ENCODE measurements at regions not wholly inside any gene's neighbourhood (a gene's known extent, or its start where the extent isn't known, plus 50 kb on each side); places are given as distances from the start of the nearest gene placed in this dataset.
A peak's percentile ranks its signal among the peaks of the same experiment; 100 is the strongest.

GRCh38 chr5:6274846-6275543, 103.4 kb downstream of the MED10 start:
- intact Hi-C loops (cut with micrococcal nuclease), result no loop called here
- Histone ChIP-seq H3K4me3 (ENCODE audit: low read length) (no peak overlapping the region), H3K4me1 (ENCODE audit: insufficient read depth, low read length) (no peaks in the 10 kb centered on the region), H3K9me3 (ENCODE audit: low read length) (no peaks in the 10 kb centered on the region), H3K79me2 (ENCODE audit: low read length) (no peaks in the 10 kb centered on the region), H3K27me3 (ENCODE audit: low read length) (no peaks in the 10 kb centered on the region), H3K4me2 (ENCODE audit: low read length) (no peak overlapping the region), H3K36me3 (ENCODE audit: low read depth, low read length) (no peaks in the 10 kb centered on the region), H3F3A (ENCODE audit: low read length, unreplicated experiment) (no peaks in the 10 kb centered on the region), H4K20me1 (ENCODE audit: low read length) (no peaks in the 10 kb centered on the region), H2AFZ (ENCODE audit: low read length) (no peak overlapping the region), H3K9ac (ENCODE audit: low read length) (no peak overlapping the region), H3K27ac (ENCODE audit: low read length) (no peak overlapping the region), H3K9me2 (replicated peaks; ENCODE audit: low read length) (no peaks in the 10 kb centered on the region)
- BruUV-seq (replicated peaks), result no TSS peak
- POLR2A ChIA-PET (ENCODE audit: unreplicated experiment), result no interaction called here
- TF ChIP-seq CTCF (conservative IDR thresholded peaks at IDR 0.05; ENCODE audit: low read depth, low read length), result peak; percentile 43; the same call in 1 of the 2 replicates
- no peak for TF ChIP-seq EZH2phosphoT487 (IDR thresholded peaks at IDR 0.05; ENCODE audit: borderline replicate concordance, low read length)
- DNase-seq (no peak), ATAC-seq (no peak)
- CTCF ChIA-PET, result no interaction called here

GRCh38 chr5:6273749-6274148, 104.6 kb downstream of the MED10 start:
- Histone ChIP-seq H3F3A (ENCODE audit: low read length, unreplicated experiment) (no peaks in the 10 kb centered on the region), H3K9me3 (ENCODE audit: low read length) (no peaks in the 10 kb centered on the region), H3K9me2 (replicated peaks; ENCODE audit: low read length) (no peaks in the 10 kb centered on the region), H3K9ac (ENCODE audit: low read length) (no peak overlapping the region), H2AFZ (ENCODE audit: low read length) (no peak overlapping the region), H3K4me2 (ENCODE audit: low read length) (no peak overlapping the region), H3K4me3 (ENCODE audit: low read length) (no peak overlapping the region), H3K4me1 (ENCODE audit: insufficient read depth, low read length) (no peaks in the 10 kb centered on the region), H3K27me3 (ENCODE audit: low read length) (no peaks in the 10 kb centered on the region), H3K36me3 (ENCODE audit: low read depth, low read length) (no peaks in the 10 kb centered on the region), H3K79me2 (ENCODE audit: low read length) (no peaks in the 10 kb centered on the region), H4K20me1 (ENCODE audit: low read length) (no peaks in the 10 kb centered on the region), H3K27ac (ENCODE audit: low read length) (no peak overlapping the region)
- no peak for DNase-seq
- no peak for TF ChIP-seq CTCF (conservative IDR thresholded peaks at IDR 0.05; ENCODE audit: low read depth, low read length)
- TF ChIP-seq EZH2 (IDR thresholded peaks at IDR 0.05; ENCODE audit: low read length, unreplicated experiment), result no peak
- no peak for TF ChIP-seq EZH2phosphoT487 (IDR thresholded peaks at IDR 0.05; ENCODE audit: borderline replicate concordance, low read length)
- intact Hi-C loops (cut with micrococcal nuclease), result no loop called here
- no peak for ATAC-seq
- POLR2A ChIA-PET (ENCODE audit: unreplicated experiment), result no interaction called here
- CTCF ChIA-PET, result no interaction called here
- no TSS peak for BruUV-seq (replicated peaks)

GRCh38 chr5:6273090-6273735, 105.1 kb downstream of the MED10 start:
- BruUV-seq (replicated peaks), result no TSS peak
- CTCF ChIA-PET, result no interaction called here

More at GRCh38 chr5:6273090-6273735, 105.1 kb downstream of the MED10 start:
- DNase-seq (no peak), ATAC-seq (no peak)
- H3K27ac ChIP-seq (ENCODE audit: low read length), result no peak overlapping the region
- no peaks in the 10 kb centered on the region for H4K20me1 ChIP-seq (ENCODE audit: low read length)
- no peaks in the 10 kb centered on the region for H3K9me3 ChIP-seq (ENCODE audit: low read length)
- H3K79me2 ChIP-seq (ENCODE audit: low read length), result no peaks in the 10 kb centered on the region
- TF ChIP-seq EZH2phosphoT487 (IDR thresholded peaks at IDR 0.05; ENCODE audit: borderline replicate concordance, low read length), result no peak
- TF ChIP-seq EZH2 (IDR thresholded peaks at IDR 0.05; ENCODE audit: low read length, unreplicated experiment), result no peak
- TF ChIP-seq CTCF (conservative IDR thresholded peaks at IDR 0.05; ENCODE audit: low read depth, low read length), result no peak
- no peaks in the 10 kb centered on the region for H3F3A ChIP-seq (ENCODE audit: low read length, unreplicated experiment)
- H3K4me1 ChIP-seq (ENCODE audit: insufficient read depth, low read length), result no peaks in the 10 kb centered on the region
- POLR2A ChIA-PET (ENCODE audit: unreplicated experiment), result no interaction called here
- H3K9me2 ChIP-seq (replicated peaks; ENCODE audit: low read length), result no peaks in the 10 kb centered on the region
- no peak overlapping the region for H3K4me2 ChIP-seq (ENCODE audit: low read length)
- H3K9ac ChIP-seq (ENCODE audit: low read length), result no peak overlapping the region
- intact Hi-C loops (cut with micrococcal nuclease), result no loop called here
- H3K27me3 ChIP-seq (ENCODE audit: low read length), result no peaks in the 10 kb centered on the region
- H2AFZ ChIP-seq (ENCODE audit: low read length), result no peak overlapping the region
- no peak overlapping the region for H3K4me3 ChIP-seq (ENCODE audit: low read length)
- H3K36me3 ChIP-seq (ENCODE audit: low read depth, low read length), result no peaks in the 10 kb centered on the region

Measured in PC-3 (cell line).